ENCODE measurements at regions not wholly inside any gene's neighbourhood (a gene's known extent, or its start where the extent isn't known, plus 50 kb on each side); places are given as distances from the start of the nearest gene placed in this dataset.
"Not testable (repeated sequence)": the region's sequence is repeated elsewhere in the genome, so short reads cannot be mapped to it uniquely, and the experiment has no call there.

DNA sequence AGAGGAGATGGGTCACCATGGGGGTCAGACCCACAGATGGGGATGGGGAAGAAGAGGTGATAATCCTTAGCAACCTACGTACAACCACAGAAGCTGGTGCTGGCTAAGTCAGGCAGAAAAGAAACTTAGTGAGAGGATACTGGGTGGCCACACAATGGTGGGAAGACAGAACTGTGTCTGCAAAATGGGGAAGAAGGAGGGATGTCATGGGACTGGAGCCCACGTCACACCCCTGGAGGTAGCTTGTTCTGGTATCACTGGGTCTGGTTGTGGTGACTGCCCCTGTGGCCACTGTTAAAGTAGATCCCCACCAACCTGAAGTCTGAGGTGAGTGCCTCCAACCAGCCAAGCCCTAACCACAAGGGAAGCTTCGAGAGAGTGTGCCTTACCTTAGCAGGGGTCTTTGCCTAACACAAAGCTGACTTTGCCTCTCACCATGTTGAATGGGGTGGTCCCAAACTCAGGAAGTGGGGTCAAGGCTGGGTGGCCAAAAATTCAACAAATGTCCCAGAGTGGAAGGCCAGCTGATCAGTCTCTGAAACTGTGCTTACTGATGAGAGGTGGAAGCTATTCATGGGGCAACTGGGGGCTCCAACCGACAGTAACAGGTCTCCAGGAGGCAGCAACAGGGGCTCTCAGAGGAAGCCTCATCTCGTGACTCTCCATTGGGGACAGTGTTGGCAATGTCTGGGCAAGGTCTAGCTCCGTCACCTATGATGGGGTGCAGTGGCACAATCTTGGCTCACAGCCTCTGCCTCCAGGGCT is 64.8 kb upstream of the SLC1A4 start:
- H3K4me3 Mint-ChIP-seq: no peak overlapping the region
- H3K27ac Mint-ChIP-seq: peak overlapping the region in 1 of 2 donors; percentile 59
- DNase-seq (no peak), ATAC-seq (no peak)
- H3K4me1 Mint-ChIP-seq: peaks cover 2% of the 10 kb centered on the region
- H3K27me3 Mint-ChIP-seq: no peaks in the 10 kb centered on the region
- H3K9me3 Mint-ChIP-seq: peaks cover 4 to 22% of the 10 kb centered on the region in 2 donors

DNA sequence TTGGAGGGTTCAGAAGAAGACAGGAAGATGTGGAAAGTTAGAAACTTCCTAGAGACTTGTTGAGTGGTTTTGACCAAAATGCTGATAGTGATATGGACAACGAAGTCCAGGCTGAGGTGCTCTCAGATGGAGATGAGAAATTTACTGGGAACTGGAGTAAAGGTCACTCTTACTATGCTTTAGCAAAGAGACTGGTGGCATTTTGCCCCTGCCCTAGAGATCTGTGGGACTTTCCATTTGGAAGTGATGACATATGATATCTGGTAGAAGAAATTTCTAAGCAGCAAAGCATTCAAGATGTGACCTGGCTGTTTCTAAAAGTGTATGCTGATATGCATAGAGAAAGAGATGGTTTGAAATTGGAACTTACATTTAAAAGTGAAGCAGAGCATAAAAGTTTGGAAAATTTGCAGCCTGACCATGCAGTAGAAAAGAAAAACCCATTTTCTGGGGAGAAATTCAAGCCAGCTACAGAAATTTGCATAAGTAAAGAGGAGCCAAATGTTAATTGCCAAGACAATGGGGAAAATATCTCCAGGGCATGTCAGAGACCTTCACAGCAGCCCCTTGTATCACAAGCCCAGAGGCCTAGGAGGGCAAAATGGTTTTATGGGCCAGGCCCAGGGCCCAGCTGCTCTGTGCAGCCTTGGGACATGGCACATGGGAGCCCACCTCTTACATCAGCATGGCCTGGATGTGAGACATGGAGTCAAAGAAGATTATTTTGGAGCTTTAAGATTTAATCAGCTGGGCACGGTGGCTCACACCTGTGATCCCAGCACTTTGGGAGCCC is 63.1 kb upstream of the SLC1A4 start:
- not testable (repeated sequence) for H3K4me1 Mint-ChIP-seq, H3K4me3 Mint-ChIP-seq, DNase-seq, ATAC-seq, H3K27ac Mint-ChIP-seq
- Mint-ChIP-seq H3K9me3 (peaks cover 4 to 22% of the 10 kb centered on the region in 2 donors), H3K27me3 (peaks cover 15% of the 10 kb centered on the region)

DNA sequence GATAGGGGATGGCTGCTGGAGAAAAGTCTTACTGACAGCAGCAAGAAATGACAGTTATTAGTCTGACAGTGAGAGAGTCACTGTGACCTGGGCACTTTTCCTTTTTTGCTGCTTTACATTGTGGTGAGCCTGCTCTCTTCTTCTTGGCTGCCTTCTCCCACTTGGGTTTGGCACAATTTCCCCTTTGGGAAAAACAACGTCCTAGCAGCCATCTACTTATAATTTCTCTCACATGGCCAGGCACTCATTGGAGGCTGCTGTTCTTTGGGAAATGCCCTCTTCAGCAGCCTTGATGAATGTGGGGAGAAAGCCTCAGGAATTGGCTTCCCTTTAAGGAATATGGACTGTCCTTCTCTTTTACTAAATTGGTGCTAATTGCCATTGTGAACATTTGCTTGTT is 60.4 kb upstream of the SLC1A4 start:
- Mint-ChIP-seq H3K4me1 (peaks cover 9% of the 10 kb centered on the region), H3K4me3 (no peak overlapping the region), H3K9me3 (peaks cover 4 to 22% of the 10 kb centered on the region in 2 donors), H3K27me3 (peaks cover 29% of the 10 kb centered on the region), H3K27ac (no peak overlapping the region)
- ATAC-seq (no peak), DNase-seq (no peak)

GRCh38 chr2:64929333-64929732 is 59.9 kb upstream of the SLC1A4 start:
- H3K27me3 Mint-ChIP-seq: peaks cover 29% of the 10 kb centered on the region
- peaks cover 9% of the 10 kb centered on the region for H3K4me1 Mint-ChIP-seq
- H3K27ac Mint-ChIP-seq: no peak overlapping the region
- H3K4me3 Mint-ChIP-seq: no peak overlapping the region
- H3K9me3 Mint-ChIP-seq: peaks cover 4 to 22% of the 10 kb centered on the region in 2 donors
- ATAC-seq (no peak), DNase-seq (no peak)

- H3K27me3 Mint-ChIP-seq: peaks cover 29% of the 10 kb centered on the region
- peaks cover 9% of the 10 kb centered on the region for H3K4me1 Mint-ChIP-seq
- H3K9me3 Mint-ChIP-seq: peaks cover 4 to 22% of the 10 kb centered on the region in 2 donors
- H3K4me3 Mint-ChIP-seq: no peak overlapping the region
- H3K27ac Mint-ChIP-seq: no peak overlapping the region
- DNase-seq (no peak), ATAC-seq (no peak)
Measured at GRCh38 chr2:64930258-64930671, 58.9 kb upstream of the SLC1A4 start.

GRCh38 chr2:64931246-64932115 is 57.7 kb upstream of the SLC1A4 start:
- H3K27me3 Mint-ChIP-seq: peaks cover 29% of the 10 kb centered on the region
- ATAC-seq (no peak), DNase-seq (no peak)
- no peak overlapping the region for H3K4me3 Mint-ChIP-seq
- peaks cover 9% of the 10 kb centered on the region for H3K4me1 Mint-ChIP-seq
- no peak overlapping the region for H3K27ac Mint-ChIP-seq
- peaks cover 0 to 11% of the 10 kb centered on the region in 2 donors for H3K9me3 Mint-ChIP-seq

DNA sequence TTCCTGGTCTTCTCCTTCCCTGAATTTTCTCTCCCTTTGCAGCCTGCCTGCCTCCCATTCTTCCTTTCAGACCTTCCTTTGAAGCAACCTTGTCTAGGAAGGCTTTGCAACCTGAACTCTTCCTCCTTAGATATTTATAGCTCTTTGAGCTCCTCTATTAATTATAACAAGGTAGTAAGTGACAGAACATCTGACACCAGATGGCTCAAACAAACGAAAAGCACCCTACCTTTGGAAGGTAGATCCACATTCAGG is 57.2 kb upstream of the SLC1A4 start:
- Mint-ChIP-seq H3K4me3 (no peak overlapping the region), H3K9me3 (peaks cover 0 to 7% of the 10 kb centered on the region in 2 donors), H3K27me3 (peaks cover 29% of the 10 kb centered on the region), H3K27ac (no peak overlapping the region), H3K4me1 (peaks cover 9% of the 10 kb centered on the region)
- no peak for DNase-seq
- ATAC-seq: no peak

- no peak for DNase-seq
- ATAC-seq: no peak
- no peak overlapping the region for H3K27ac Mint-ChIP-seq
- H3K27me3 Mint-ChIP-seq: peaks cover 29% of the 10 kb centered on the region
- H3K9me3 Mint-ChIP-seq: peaks cover 0 to 1% of the 10 kb centered on the region in 2 donors
- H3K4me3 Mint-ChIP-seq: no peak overlapping the region
- H3K4me1 Mint-ChIP-seq: peaks cover 9% of the 10 kb centered on the region
Measured at GRCh38 chr2:64932371-64933216, 56.6 kb upstream of the SLC1A4 start.

DNA sequence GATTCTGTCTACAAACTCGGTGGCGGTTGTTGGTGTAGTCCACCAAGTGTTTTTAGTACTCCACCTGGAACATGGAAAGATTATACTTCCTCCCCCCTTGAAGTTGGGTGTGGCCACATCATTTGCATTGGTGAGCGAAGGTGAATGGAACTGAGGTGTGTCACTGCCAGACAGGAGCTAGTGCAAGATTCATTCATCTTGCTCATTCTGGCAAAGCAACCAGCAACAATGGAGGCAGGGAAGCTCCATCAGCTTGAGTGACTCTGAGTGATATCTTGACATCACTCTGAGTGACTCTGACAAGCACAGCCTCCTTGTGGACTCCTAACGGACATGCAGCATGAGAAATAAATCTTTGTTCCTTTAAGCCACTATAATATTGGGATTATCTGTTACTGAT is 54.7 kb upstream of the SLC1A4 start:
- no peak for DNase-seq
- H3K27ac Mint-ChIP-seq: no peak overlapping the region
- H3K27me3 Mint-ChIP-seq: peaks cover 29% of the 10 kb centered on the region

GRCh38 chr2:64936809-64937208 is 52.4 kb upstream of the SLC1A4 start:
- Mint-ChIP-seq H3K9me3 (no peaks in the 10 kb centered on the region), H3K27ac (no peak overlapping the region), H3K27me3 (peaks cover 11% of the 10 kb centered on the region), H3K4me3 (no peak overlapping the region), H3K4me1 (peaks cover 21% of the 10 kb centered on the region)
- ATAC-seq (no peak), DNase-seq (no peak)

More for the DNA sequence above, 54.7 kb upstream of the SLC1A4 start:
- Mint-ChIP-seq H3K4me3 (no peak overlapping the region), H3K4me1 (peaks cover 13% of the 10 kb centered on the region), H3K9me3 (no peaks in the 10 kb centered on the region)
- ATAC-seq: no peak

- H3K27ac Mint-ChIP-seq, ATAC-seq, DNase-seq, H3K9me3 Mint-ChIP-seq, H3K4me3 Mint-ChIP-seq: not testable (repeated sequence)
- peaks cover 10% of the 10 kb centered on the region for H3K27me3 Mint-ChIP-seq
- H3K4me1 Mint-ChIP-seq: peaks cover 21% of the 10 kb centered on the region
Measured at GRCh38 chr2:64937314-64937686, 51.9 kb upstream of the SLC1A4 start.

DNA sequence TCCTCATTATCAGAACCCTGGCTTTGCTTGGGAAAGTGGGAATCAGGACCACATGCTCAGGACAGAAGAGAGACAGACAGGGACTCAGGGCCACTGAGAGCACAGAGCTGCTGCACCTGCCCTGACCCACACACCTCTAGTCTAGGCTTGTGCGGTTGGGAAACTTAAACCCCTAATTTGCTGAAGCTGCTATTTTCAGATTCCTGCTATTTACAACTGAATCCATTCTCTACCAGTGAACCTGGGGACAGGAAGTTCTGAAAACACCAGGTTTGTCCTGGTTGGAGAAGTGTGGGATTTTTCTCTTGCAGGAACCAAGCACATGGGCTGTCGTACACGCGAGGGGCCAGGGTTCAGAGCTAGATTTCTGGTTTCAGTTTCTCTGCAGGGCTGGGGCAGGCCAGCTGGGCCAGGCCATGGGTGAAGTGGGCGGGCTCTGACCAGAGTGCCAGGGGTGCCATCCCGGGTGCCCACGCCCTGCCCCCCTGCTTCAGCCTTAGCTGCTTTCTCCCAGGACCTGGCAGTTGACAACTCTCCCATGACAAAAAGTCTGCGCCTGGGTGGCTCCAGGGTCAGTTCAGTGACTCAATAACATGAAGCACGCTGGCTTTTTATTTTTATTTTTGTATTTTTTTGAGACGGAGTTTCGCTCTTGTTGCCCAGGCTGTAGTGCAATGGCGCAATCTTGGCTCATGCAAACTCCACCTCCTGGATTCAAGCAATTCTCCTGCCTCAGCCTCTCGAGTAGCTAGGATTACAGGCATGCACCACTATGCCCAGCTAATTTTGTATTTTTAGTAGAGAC is 51.3 kb upstream of the SLC1A4 start:
- DNase-seq (no peak), ATAC-seq (no peak)
- H3K27ac Mint-ChIP-seq: no peak overlapping the region
- H3K4me1 Mint-ChIP-seq: peaks cover 19% of the 10 kb centered on the region
- H3K4me3 Mint-ChIP-seq: no peak overlapping the region
- no peaks in the 10 kb centered on the region for H3K9me3 Mint-ChIP-seq
- H3K27me3 Mint-ChIP-seq: peaks cover 6% of the 10 kb centered on the region

GRCh38 chr2:64938607-64939285 is 50.5 kb upstream of the SLC1A4 start:
- no peak for DNase-seq
- Mint-ChIP-seq H3K4me1 (peaks cover 19% of the 10 kb centered on the region), H3K27ac (no peak overlapping the region), H3K27me3 (peaks cover 6% of the 10 kb centered on the region), H3K4me3 (no peak overlapping the region), H3K9me3 (no peaks in the 10 kb centered on the region)
- no peak for ATAC-seq
